ENCODE measurements at regions not wholly inside any gene's neighbourhood (a gene's known extent, or its start where the extent isn't known, plus 50 kb on each side); places are given as distances from the start of the nearest gene placed in this dataset.
"Not testable (repeated sequence)": the region's sequence is repeated elsewhere in the genome, so short reads cannot be mapped to it uniquely, and the experiment has no call there.

DNA sequence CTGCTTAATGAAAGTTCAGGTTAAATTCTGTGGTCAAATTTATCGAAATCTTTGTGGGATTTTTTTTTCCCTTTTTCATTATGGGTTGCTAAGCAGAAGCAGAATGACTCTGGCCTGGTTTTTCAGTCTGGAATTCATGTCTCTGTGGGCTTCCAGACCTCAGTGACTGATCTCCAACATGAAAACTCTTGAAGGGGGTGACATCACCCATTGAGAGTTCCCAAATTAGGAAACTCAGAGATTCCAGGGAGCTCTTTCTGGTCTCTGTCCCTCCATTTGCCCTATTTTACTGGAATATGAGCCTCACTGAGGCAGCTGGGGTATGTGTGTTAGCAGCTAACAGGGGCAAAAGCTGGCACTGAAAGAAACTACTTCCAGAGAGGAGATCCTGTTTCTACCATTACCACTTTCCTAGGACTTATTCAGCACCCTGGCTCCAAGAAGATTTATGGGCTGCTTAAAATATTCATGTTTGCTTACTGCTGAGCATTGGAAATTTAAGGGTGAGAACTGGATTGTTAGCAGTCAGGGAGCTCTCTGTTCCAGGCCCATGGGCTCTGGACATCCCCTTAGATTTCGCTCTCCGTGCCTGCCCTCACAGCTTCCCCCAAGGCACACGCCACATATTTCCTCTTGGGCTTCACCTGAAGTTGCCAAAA, 203.4 kb upstream of the SPAG17 start:
- no peak overlapping the region for H3K4me3 ChIP-seq (replicated peaks; ENCODE audit: low read depth, low read length)
- TF ChIP-seq, protein P1, sequence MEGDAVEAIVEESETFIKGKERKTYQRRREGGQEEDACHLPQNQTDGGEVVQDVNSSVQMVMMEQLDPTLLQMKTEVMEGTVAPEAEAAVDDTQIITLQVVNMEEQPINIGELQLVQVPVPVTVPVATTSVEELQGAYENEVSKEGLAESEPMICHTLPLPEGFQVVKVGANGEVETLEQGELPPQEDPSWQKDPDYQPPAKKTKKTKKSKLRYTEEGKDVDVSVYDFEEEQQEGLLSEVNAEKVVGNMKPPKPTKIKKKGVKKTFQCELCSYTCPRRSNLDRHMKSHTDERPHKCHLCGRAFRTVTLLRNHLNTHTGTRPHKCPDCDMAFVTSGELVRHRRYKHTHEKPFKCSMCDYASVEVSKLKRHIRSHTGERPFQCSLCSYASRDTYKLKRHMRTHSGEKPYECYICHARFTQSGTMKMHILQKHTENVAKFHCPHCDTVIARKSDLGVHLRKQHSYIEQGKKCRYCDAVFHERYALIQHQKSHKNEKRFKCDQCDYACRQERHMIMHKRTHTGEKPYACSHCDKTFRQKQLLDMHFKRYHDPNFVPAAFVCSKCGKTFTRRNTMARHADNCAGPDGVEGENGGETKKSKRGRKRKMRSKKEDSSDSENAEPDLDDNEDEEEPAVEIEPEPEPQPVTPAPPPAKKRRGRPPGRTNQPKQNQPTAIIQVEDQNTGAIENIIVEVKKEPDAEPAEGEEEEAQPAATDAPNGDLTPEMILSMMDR (IDR thresholded peaks at IDR 0.05; ENCODE audit: low read length, missing control alignments), result no peak
- no peak for DNase-seq (ENCODE audit: low read depth)

DNA sequence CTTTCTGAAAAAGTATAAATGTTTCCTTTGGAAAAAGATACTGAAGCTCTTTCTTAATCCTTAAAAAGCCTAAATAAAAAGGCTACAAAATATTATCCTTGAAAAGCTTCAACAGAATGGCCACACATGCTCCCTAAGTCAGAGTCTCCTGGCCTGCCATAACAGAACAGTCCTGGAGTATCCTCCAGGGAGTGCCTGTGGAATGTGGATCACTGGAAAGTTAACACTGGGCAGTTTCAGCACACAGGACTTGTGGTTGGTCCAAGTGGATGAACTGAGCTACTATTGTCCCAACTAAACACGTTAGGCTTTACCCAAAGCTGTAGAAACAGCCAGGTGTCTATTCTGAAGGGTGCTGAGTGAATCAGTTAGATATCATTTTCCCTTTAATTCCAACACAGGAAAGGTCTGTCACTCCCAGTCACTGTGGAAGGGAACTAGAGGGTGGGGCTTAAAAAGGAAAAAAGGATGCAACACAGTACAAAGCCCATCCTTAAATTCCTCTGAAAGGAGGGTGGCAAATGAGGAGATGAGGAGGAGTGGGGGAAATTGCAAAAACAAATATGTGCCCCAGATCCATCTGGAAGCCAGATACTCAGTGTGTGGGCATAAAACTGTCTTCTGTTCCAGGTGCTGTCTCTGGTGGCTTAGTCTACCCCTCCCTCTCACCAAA, 196.3 kb upstream of the SPAG17 start:
- no peak for DNase-seq (ENCODE audit: low read depth)
- no peak overlapping the region for H3K4me3 ChIP-seq (replicated peaks; ENCODE audit: low read depth, low read length)
- TF ChIP-seq, protein P1 (IDR thresholded peaks at IDR 0.05; ENCODE audit: low read length, missing control alignments), result no peak

DNA sequence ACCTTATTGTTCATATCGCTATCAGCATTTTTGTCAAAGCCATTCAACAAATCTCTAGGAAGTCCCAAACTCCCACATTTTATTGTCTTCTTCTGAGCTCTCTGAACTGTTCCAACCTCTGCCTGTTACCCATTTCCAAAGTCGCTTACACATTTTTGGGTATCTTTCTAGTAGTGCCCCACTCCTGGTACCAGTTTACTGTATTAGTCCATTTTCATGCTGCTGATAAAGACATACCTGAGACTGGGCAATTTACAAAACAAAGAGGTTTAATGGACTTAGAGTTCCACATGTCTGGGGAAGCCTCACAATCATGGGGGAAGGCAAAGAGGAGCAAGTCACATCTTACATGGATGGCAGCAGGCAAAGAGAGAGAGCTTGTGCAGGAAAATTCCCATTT, 192.2 kb upstream of the SPAG17 start:
- DNase-seq (ENCODE audit: low read depth); H3K4me3 ChIP-seq (replicated peaks; ENCODE audit: low read depth, low read length): not testable (repeated sequence)

DNA sequence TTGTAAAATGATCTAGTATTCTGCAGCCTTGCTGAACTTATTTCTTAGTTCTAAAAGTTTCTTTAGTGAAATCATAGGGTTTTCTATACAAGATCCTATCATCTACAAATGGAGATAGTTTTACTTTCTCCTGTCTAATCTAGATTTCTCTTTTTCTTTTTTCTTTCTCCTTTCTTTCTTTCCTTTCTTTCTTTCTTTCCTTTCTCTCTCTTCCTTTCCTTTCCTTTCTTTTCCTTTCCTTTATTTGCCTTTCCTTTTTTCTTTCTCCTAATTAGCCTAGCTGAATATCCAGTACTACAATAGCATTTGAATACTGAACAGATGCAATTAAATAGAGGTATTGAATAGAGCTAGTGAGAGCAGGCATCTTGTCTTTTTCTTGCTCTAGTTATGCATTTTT, 186.6 kb upstream of the SPAG17 start:
- H3K4me3 ChIP-seq (replicated peaks; ENCODE audit: low read depth, low read length), result no peak overlapping the region
- TF ChIP-seq, protein P1 (IDR thresholded peaks at IDR 0.05; ENCODE audit: low read length, missing control alignments), result no peak
- DNase-seq (ENCODE audit: low read depth), result no peak

DNA sequence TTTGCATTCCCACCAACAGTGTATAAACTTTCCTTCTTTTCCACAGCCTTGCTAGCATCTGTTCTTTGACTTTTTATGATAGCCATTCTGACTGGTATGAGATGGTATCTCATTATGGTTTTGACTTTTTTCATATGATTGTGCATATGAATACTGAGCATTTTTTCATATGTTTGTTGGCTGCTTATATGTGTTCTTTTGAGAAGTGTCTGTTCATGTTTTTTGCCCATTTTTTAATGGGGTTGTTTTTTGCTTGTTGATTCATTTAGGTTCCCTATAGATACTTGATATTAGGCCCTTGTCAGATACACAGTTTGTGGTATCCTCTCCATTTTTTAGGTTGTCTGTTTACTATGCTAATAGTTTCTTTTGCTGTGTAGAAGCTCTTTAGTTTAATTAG, 185.8 kb upstream of the SPAG17 start:
- TF ChIP-seq, protein P1 (IDR thresholded peaks at IDR 0.05; ENCODE audit: low read length, missing control alignments), result no peak
- no peak overlapping the region for H3K4me3 ChIP-seq (replicated peaks; ENCODE audit: low read depth, low read length)
- DNase-seq (ENCODE audit: low read depth), result no peak

DNA sequence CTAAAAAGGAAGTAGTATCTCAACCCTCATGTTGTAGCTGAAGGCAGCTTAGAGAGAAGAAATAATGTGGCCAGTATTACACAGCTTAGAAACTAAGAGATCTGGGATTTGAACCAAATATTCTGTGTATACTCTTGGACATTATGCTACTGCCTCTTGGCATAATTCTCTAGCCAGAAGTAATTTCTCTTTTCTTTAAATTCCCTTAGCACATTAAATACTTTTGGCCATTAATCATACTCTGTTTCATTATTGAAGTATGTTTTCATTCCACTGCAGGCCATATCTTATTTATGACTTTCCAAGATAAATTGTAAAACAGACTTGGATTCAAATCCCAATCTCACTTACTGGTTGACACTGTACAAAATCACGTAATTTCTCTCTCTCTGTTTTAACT, 181.3 kb upstream of the SPAG17 start:
- no peak for DNase-seq (ENCODE audit: low read depth)
- TF ChIP-seq, protein P1 (IDR thresholded peaks at IDR 0.05; ENCODE audit: low read length, missing control alignments), result no peak
- no peak overlapping the region for H3K4me3 ChIP-seq (replicated peaks; ENCODE audit: low read depth, low read length)

DNA sequence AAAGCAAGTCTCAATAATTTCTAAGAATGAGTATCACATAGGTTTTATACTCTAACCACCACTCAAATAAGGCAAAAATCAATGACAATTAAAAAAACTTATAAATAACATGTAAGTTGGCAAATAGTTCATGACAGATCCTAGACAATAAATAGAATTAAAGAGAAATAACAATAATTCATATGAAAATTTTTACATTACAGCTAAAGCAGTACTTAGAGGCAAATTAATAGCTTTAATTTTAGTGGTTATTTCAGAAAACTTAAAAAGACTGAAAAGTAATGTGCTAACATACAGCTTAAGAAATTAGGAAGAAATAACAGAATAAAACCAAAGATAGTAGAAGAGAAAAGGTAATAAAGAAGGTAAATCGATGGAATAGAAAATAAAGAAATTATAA, 179.9 kb upstream of the SPAG17 start:
- TF ChIP-seq, protein P1 (IDR thresholded peaks at IDR 0.05; ENCODE audit: low read length, missing control alignments), result no peak
- no peak overlapping the region for H3K4me3 ChIP-seq (replicated peaks; ENCODE audit: low read depth, low read length)
- DNase-seq (ENCODE audit: low read depth), result no peak

All from fibroblast of pulmonary artery (primary cell).